ENCODE measurements at regions not wholly inside any gene's neighbourhood (a gene's known extent, or its start where the extent isn't known, plus 50 kb on each side); places are given as distances from the start of the nearest gene placed in this dataset.

- TF ChIP-seq CTCF (IDR thresholded peaks at IDR 0.05), result no peak
- no peak for TF ChIP-seq POLR2A (IDR thresholded peaks at IDR 0.05)
These were observed 126.8 kb upstream of the MRPS30 start for GRCh38 chr5:44681906-44682305.
